H1 (cell line): ENCODE measurements at regions not wholly inside any gene's neighbourhood (a gene's known extent, or its start where the extent isn't known, plus 50 kb on each side); places are given as distances from the start of the nearest gene placed in this dataset.

Experiments
- CTCF ChIA-PET: fragments of 300-600 bp; sonication (Branson Sonifier 250); formaldehyde crosslinking; loops from one replicate; lab custom pipeline; 2021; ENCODE audit not compliant: partially characterized antibody; lab: Charles Lee
- POLR2A ChIA-PET: fragments of 300-600 bp; sonication (Branson Sonifier 250); formaldehyde crosslinking; loops from one replicate; lab custom pipeline; 2021; ENCODE audit warnings: inconsistent platforms; ENCODE audit not compliant: partially characterized antibody; lab: Charles Lee
- DNase-seq, 2 experiments: peaks; one replicate each; pipeline versions ENCODE4 v3.0.0 to v3.0.0-alpha.2; 2010 to 2022; ENCODE audit warnings: low spot score in 2 of 2, low read depth in 1 of 2, mixed read lengths in 1 of 2
- FAIRE-seq: peaks from 2 replicates; lab custom pipeline; 2011; peaks lifted over from hg19 to GRCh38; lab: Jason Lieb, UNC
- H2AFZ ChIP-seq: 2 replicates; pipeline ENCODE4 v1.8.1; 2012; ENCODE audit warnings: low read length, inconsistent platforms
- H2AK5ac ChIP-seq: 2 replicates; pipeline ENCODE4 v1.6.1; 2013; ENCODE audit warnings: low read depth, low read length
- H2BK120ac ChIP-seq: replicated peaks from 2 replicates; pipeline ENCODE3; 2013; ENCODE audit warnings: low read depth, low read length, inconsistent platforms
- H2BK12ac ChIP-seq: 2 replicates; pipeline ENCODE4 v1.6.1; 2013; ENCODE audit warnings: low read depth, low read length
- H2BK15ac ChIP-seq: 2 replicates; pipeline ENCODE4 v1.6.1; 2013; ENCODE audit warnings: low read length
- H2BK20ac ChIP-seq: 2 replicates; pipeline ENCODE4 v1.6.1; 2013; ENCODE audit warnings: low read length
- H2BK5ac ChIP-seq: 2 replicates; pipeline ENCODE4 v1.6.1; 2013; ENCODE audit warnings: low read depth, low read length
- H3K14ac ChIP-seq: 2 replicates; pipeline ENCODE4 v1.6.1; 2013; ENCODE audit warnings: inconsistent platforms; ENCODE audit not compliant: insufficient read length
- H3K18ac ChIP-seq: 2 replicates; pipeline ENCODE4 v1.6.1; 2013; ENCODE audit warnings: low read length; ENCODE audit errors: extremely low read depth
- H3K23ac ChIP-seq: 2 replicates; pipeline ENCODE4 v1.6.1; 2013; ENCODE audit warnings: inconsistent platforms; ENCODE audit not compliant: insufficient read length
- H3K23me2 ChIP-seq: 2 replicates; pipeline ENCODE4 v1.6.1; 2013; ENCODE audit warnings: low read depth, low read length
- H3K27ac ChIP-seq: 2 replicates; pipeline ENCODE4 v1.6.1; 2011; ENCODE audit warnings: low read depth, low read length, inconsistent platforms
- H3K27me3 ChIP-seq, 4 experiments: replicated peaks in 1 of 4; 1 replicate in 1 of 4; 2 replicates in 3 of 4; pipeline versions ENCODE4 v1.6.1 to v1.8.1; 2011 to 2013; ENCODE audit warnings: low read length in 3 of 4, mild to moderate bottlenecking in 3 of 4, inconsistent platforms in 2 of 4, mixed read lengths in 2 of 4, moderate library complexity in 1 of 4; ENCODE audit not compliant: control insufficient read depth in 3 of 4, insufficient read depth in 3 of 4; ENCODE audit errors: extremely low read depth in 1 of 4
- H3K36me3 ChIP-seq, 4 experiments: 2 replicates each; pipeline versions ENCODE4 v1.6.1 to v1.8.1; 2011 to 2013; ENCODE audit warnings: mild to moderate bottlenecking in 4 of 4, low read length in 3 of 4, moderate library complexity in 2 of 4, control low read depth in 1 of 4, inconsistent platforms in 1 of 4; ENCODE audit not compliant: insufficient read depth in 4 of 4, control insufficient read depth in 2 of 4
- H3K4ac ChIP-seq: replicated peaks from 2 replicates; pipeline ENCODE3; 2013; ENCODE audit warnings: low read length, low read depth, mixed read lengths, inconsistent platforms; ENCODE audit not compliant: insufficient read length
- H3K4me1 ChIP-seq, 4 experiments: replicated peaks in 1 of 4; 1 replicate in 1 of 4; 2 replicates in 3 of 4; pipeline versions ENCODE4 v1.6.1 to v1.8.1; 2011 to 2013; ENCODE audit warnings: low read length in 3 of 4, inconsistent platforms in 2 of 4, mixed read lengths in 1 of 4; ENCODE audit not compliant: insufficient read depth in 4 of 4, control insufficient read depth in 3 of 4
- H3K4me2 ChIP-seq, 2 experiments: 2 replicates each; pipeline versions ENCODE4 v1.6.1 to v1.8.1; 2011 to 2013; ENCODE audit warnings: low read depth in 2 of 2, low read length in 2 of 2, control low read depth in 1 of 2, inconsistent platforms in 1 of 2, mild to moderate bottlenecking in 1 of 2; ENCODE audit not compliant: insufficient read depth in 1 of 2
- H3K4me3 ChIP-seq, 4 experiments: fragments of 200-600, 300-600 bp in 1 of 4; sonication (generic), shearing (Covaris generic), sonication (Bioruptor Twin) in 1 of 4; 2 replicates each; pipeline versions ENCODE4 v1.5.1 to v1.8.1; 2011 to 2016; ENCODE audit warnings: low read length in 4 of 4, low read depth in 3 of 4, control low read depth in 2 of 4, inconsistent platforms in 2 of 4, mild to moderate bottlenecking in 2 of 4, mixed read lengths in 1 of 4, moderate library complexity in 1 of 4; ENCODE audit not compliant: insufficient read depth in 2 of 4; ENCODE audit errors: extremely low read depth in 1 of 4
- H3K56ac ChIP-seq: replicated peaks from 2 replicates; pipeline ENCODE3; 2013; ENCODE audit warnings: low read depth, mild to moderate bottlenecking, mixed read lengths, low read length, inconsistent platforms; ENCODE audit not compliant: insufficient read length
- H3K79me1 ChIP-seq: 2 replicates; pipeline ENCODE4 v1.6.1; 2013; ENCODE audit warnings: low read depth, low read length, control low read depth
- H3K79me2 ChIP-seq, 2 experiments: 2 replicates each; pipeline versions ENCODE4 v1.6.1 to v1.8.1; 2012 to 2013; ENCODE audit warnings: low read length in 2 of 2, mild to moderate bottlenecking in 2 of 2, inconsistent platforms in 1 of 2; ENCODE audit not compliant: insufficient read depth in 2 of 2, control insufficient read depth in 1 of 2
- H3K9ac ChIP-seq, 4 experiments: replicated peaks in 1 of 4; 1 replicate in 1 of 4; 2 replicates in 3 of 4; pipeline versions ENCODE4 v1.6.1 to v1.8.1; 2011 to 2013; ENCODE audit warnings: low read depth in 3 of 4, low read length in 3 of 4, control low read depth in 2 of 4, mild to moderate bottlenecking in 2 of 4, moderate library complexity in 2 of 4, inconsistent platforms in 1 of 4; ENCODE audit errors: extremely low read depth in 1 of 4
- H3K9me3 ChIP-seq, 2 experiments: 2 replicates each; pipeline versions ENCODE4 v1.6.1 to v1.8.1; 2012 to 2013; ENCODE audit warnings: mild to moderate bottlenecking in 2 of 2, moderate library complexity in 2 of 2, control low read depth in 1 of 2, inconsistent platforms in 1 of 2, low read depth in 1 of 2, low read length in 1 of 2, mixed read lengths in 1 of 2; ENCODE audit not compliant: insufficient read depth in 2 of 2
- H4K20me1 ChIP-seq, 2 experiments: replicated peaks in 1 of 2; 2 replicates each; pipeline versions ENCODE3 to v1.8.1; 2011 to 2013; ENCODE audit warnings: inconsistent platforms in 2 of 2, low read length in 2 of 2, mild to moderate bottlenecking in 1 of 2; ENCODE audit not compliant: insufficient read depth in 2 of 2, control insufficient read depth in 1 of 2
- H4K5ac ChIP-seq: 2 replicates; pipeline ENCODE4 v1.6.1; 2013; ENCODE audit warnings: low read length, low read depth, mixed read lengths, inconsistent platforms; ENCODE audit not compliant: insufficient read length
- H4K8ac ChIP-seq: 2 replicates; pipeline ENCODE4 v1.8.0; 2013; ENCODE audit warnings: mild to moderate bottlenecking, moderate library complexity, low read length, inconsistent platforms; ENCODE audit not compliant: insufficient read depth; ENCODE audit errors: extremely low read depth
- H4K91ac ChIP-seq: replicated peaks from 2 replicates; pipeline ENCODE3; 2013; ENCODE audit warnings: low read length, mixed read lengths, inconsistent platforms; ENCODE audit not compliant: insufficient read length
- BACH1 ChIP-seq: IDR thresholded peaks from 2 replicates; pipeline ENCODE4 v1.6.1; 2012; ENCODE audit warnings: low read length, improper control_type of control experiment
- CTCF ChIP-seq, 3 experiments: IDR thresholded peaks; 1 replicate in 2 of 3; 2 replicates in 1 of 3; pipeline versions ENCODE4 v1.5.1 to v1.6.1; 2011; ENCODE audit warnings: low read length in 3 of 3, mild to moderate bottlenecking in 3 of 3, inconsistent platforms in 2 of 3, low read depth in 1 of 3, moderate library complexity in 1 of 3; ENCODE audit not compliant: insufficient read depth in 1 of 3; ENCODE audit errors: control extremely low read depth in 1 of 3
- HDAC2 ChIP-seq, 2 experiments: fragments of 300-600 bp in 1 of 2; sonication (generic) in 1 of 2; IDR thresholded peaks; 2 replicates each; pipeline ENCODE4 v1.6.1; 2011 to 2012; ENCODE audit warnings: low read depth in 2 of 2, low read length in 2 of 2, mild to moderate bottlenecking in 2 of 2, moderate library complexity in 2 of 2, borderline replicate concordance in 1 of 2, inconsistent platforms in 1 of 2
- HDAC6 ChIP-seq: IDR thresholded peaks from one replicate; pipeline ENCODE4 v1.7.1; 2012; ENCODE audit warnings: low read depth, mild to moderate bottlenecking, inconsistent platforms, low read length, moderate library complexity
- JUN ChIP-seq: IDR thresholded peaks from 2 replicates; pipeline ENCODE4 v1.6.1; 2011; ENCODE audit warnings: low read depth, mild to moderate bottlenecking, improper control_type of control experiment, low read length
- NANOG ChIP-seq: IDR thresholded peaks from 2 replicates; pipeline ENCODE4 v1.6.1; 2011; ENCODE audit warnings: low read length, low read depth, mild to moderate bottlenecking, inconsistent platforms; ENCODE audit not compliant: insufficient read depth, poor library complexity, severe bottlenecking
- RXRA ChIP-seq: IDR thresholded peaks from 2 replicates; pipeline ENCODE4 v1.6.1; 2011; ENCODE audit warnings: low read depth, mild to moderate bottlenecking, low read length, moderate library complexity; ENCODE audit not compliant: insufficient read depth
- SP4 ChIP-seq: IDR thresholded peaks from 2 replicates; pipeline ENCODE4 v1.6.1; 2012; ENCODE audit warnings: low read length, inconsistent platforms
- SUZ12 ChIP-seq: fragments of 200-600 bp; sonication (generic); IDR thresholded peaks from 2 replicates; pipeline ENCODE4 v1.6.1; 2012; ENCODE audit warnings: mild to moderate bottlenecking, inconsistent platforms, low read length, moderate library complexity, mixed read lengths
- TAF1 ChIP-seq: IDR thresholded peaks from 2 replicates; pipeline ENCODE4 v1.6.1; 2011; ENCODE audit warnings: mild to moderate bottlenecking, low read depth, low read length
- TEAD4 ChIP-seq: IDR thresholded peaks from 2 replicates; pipeline ENCODE4 v1.6.1; 2012; ENCODE audit warnings: low read depth, low read length, inconsistent platforms, mixed read lengths
- YY1 ChIP-seq: IDR thresholded peaks from 2 replicates; pipeline ENCODE4 v1.6.1; 2011; ENCODE audit warnings: low read depth, mild to moderate bottlenecking, low read length
- ZNF274 ChIP-seq: IDR thresholded peaks from 2 replicates; pipeline ENCODE4 v1.7.0; 2012; ENCODE audit warnings: low read length, borderline replicate concordance; ENCODE audit errors: extremely low read depth
- WGBS, 2 experiments: shearing (Covaris generic) in 1 of 2; methylation state at CpG; one replicate each; pipeline versions ENCODE4 v1.1.6 to v1.1.7; 2013 to 2015; ENCODE audit warnings: low lambda C conversion rate in 2 of 2, mixed read lengths in 2 of 2, inconsistent platforms in 1 of 2, low coverage in 1 of 2, missing lambda C conversion rate in 1 of 2; ENCODE audit not compliant: insufficient replicate concordance in 2 of 2, insufficient coverage in 1 of 2, insufficient read length in 1 of 2; ENCODE audit errors: extremely low coverage in 1 of 2, missing lambda C conversion rate in 1 of 2; 5-methylcytosine and 5-hydroxymethylcytosine counted together

DNA sequence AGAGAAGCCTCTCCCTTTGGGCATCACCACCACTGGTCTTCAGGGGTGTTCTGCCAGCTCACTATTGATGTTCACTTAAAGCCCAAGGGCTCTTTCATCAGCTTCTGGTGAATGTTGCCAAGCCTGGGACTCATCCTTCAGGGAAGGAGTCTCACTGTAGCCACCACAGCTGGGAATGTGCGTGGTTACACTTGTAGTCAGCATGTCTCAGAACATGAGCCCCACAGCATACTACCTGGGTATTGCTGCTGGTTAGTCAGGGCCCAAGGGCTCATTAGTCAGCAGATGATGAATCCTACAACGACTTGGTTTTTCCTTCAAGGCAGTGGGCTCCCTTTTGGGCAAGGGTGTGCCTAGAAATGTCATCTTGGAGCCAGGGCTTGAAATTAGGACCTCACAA is 412.9 kb downstream of the VGLL3 start:
- FAIRE-seq: no peak
- ChIA-PET CTCF (no interaction called here), POLR2A (no interaction called here)
- no peaks in the 10 kb centered on the region for H3K27me3 ChIP-seq
- no peak overlapping the region for H4K8ac ChIP-seq
- H4K20me1 ChIP-seq: no peaks in the 10 kb centered on the region
- no peak overlapping the region for H3K27ac ChIP-seq
- H2BK120ac ChIP-seq: no peak overlapping the region
- no peaks in the 10 kb centered on the region for H3K79me1 ChIP-seq
- H3K4me3 ChIP-seq: no peak overlapping the region
- H3K18ac ChIP-seq: no peak overlapping the region
- H3K23me2 ChIP-seq: no peaks in the 10 kb centered on the region
- H2BK15ac ChIP-seq: no peak overlapping the region
- no peaks in the 10 kb centered on the region for H3K79me2 ChIP-seq
- H2BK12ac ChIP-seq: no peak overlapping the region
- H3K23ac ChIP-seq: no peak overlapping the region
- no peak overlapping the region for H2AFZ ChIP-seq
- no peak overlapping the region for H3K56ac ChIP-seq
- WGBS, 2 experiments: 100% methylated on average over 2 of the region's 2 CpGs; no CpG with 5 or more reads in 1 of the 2 experiments
- no peak overlapping the region for H2BK5ac ChIP-seq
- no peak overlapping the region for H2BK20ac ChIP-seq
- H4K5ac ChIP-seq: no peak overlapping the region
- H3K9me3 ChIP-seq: peaks cover 0 to 3% of the 10 kb centered on the region in 2 experiments; a peak in 1 of 4 replicates
- H3K4me2 ChIP-seq: no peak overlapping the region
- H3K36me3 ChIP-seq: no peaks in the 10 kb centered on the region; a peak in 2 of 8 replicates
- no peak overlapping the region for H3K4ac ChIP-seq
- no peak overlapping the region for H2AK5ac ChIP-seq
- no peak overlapping the region for H4K91ac ChIP-seq
- H3K14ac ChIP-seq: no peak overlapping the region
- no peak for DNase-seq
- no peaks in the 10 kb centered on the region for H3K4me1 ChIP-seq
- H3K9ac ChIP-seq: no peak overlapping the region
- no peak for TF ChIP-seq NANOG
- TF ChIP-seq SUZ12: no peak
- no peak for TF ChIP-seq YY1
- TF ChIP-seq RXRA: no peak
- no peak for TF ChIP-seq SP4
- TF ChIP-seq CTCF (IDR thresholded peaks at IDR 0.05; ENCODE audit: control extremely low read depth in 1 of 3, insufficient read depth in 1 of 3, low read depth in 1 of 3, low read length in 3 of 3): no peak
- no peak for TF ChIP-seq BACH1
- TF ChIP-seq HDAC2 (IDR thresholded peaks at IDR 0.05; ENCODE audit: borderline replicate concordance in 1 of 2, low read depth in 2 of 2, low read length in 2 of 2): no peak
- no peak for TF ChIP-seq TAF1
- no peak for TF ChIP-seq TEAD4
- TF ChIP-seq HDAC6: no peak
- no peak for TF ChIP-seq ZNF274
- TF ChIP-seq JUN: no peak
